ENCODE measurements at regions not wholly inside any gene's neighbourhood (a gene's known extent, or its start where the extent isn't known, plus 50 kb on each side); places are given as distances from the start of the nearest gene placed in this dataset.

GRCh38 chr6:14380086-14380820 is 262.7 kb downstream of the CD83 start:
- no peak overlapping the region for H3K27ac Mint-ChIP-seq (ENCODE audit: unreplicated experiment)
- H3K27ac ChIP-seq (ENCODE audit: low read depth, low read length) = no peak overlapping the region
- peaks cover 10% of the 10 kb centered on the region for H3K27me3 ChIP-seq (ENCODE audit: insufficient read depth, low read length)
- H3K4me3 ChIP-seq (ENCODE audit: insufficient read depth, low read depth, low read length) = no peak overlapping the region
- no peaks in the 10 kb centered on the region for H4K20me1 ChIP-seq (ENCODE audit: insufficient read depth, low read length)
- no peak overlapping the region for H3K4me3 Mint-ChIP-seq (ENCODE audit: unreplicated experiment)
- peaks cover 21% of the 10 kb centered on the region for H3K27me3 Mint-ChIP-seq (ENCODE audit: low read depth, unreplicated experiment)
- peaks cover 5% of the 10 kb centered on the region for H3K9me3 Mint-ChIP-seq (ENCODE audit: unreplicated experiment)
- no peaks in the 10 kb centered on the region for H3K79me2 ChIP-seq (ENCODE audit: insufficient read depth, low read length)
- no peak overlapping the region for H3K9ac ChIP-seq (ENCODE audit: low read length)
- H3K4me2 ChIP-seq (ENCODE audit: low read length) = peak overlapping the region; percentile 49
- DNase-seq (ENCODE audit: low read depth) (no peak), FAIRE-seq (no peak)
- TF ChIP-seq EZH2 (IDR thresholded peaks at IDR 0.05; ENCODE audit: insufficient read depth, low read length) (no peak), CTCF (IDR thresholded peaks at IDR 0.05; ENCODE audit: insufficient read depth, low read depth, low read length) (no peak)
- H3K4me1 Mint-ChIP-seq (ENCODE audit: low read depth, unreplicated experiment) = peaks cover 4% of the 10 kb centered on the region
- H3K4me1 ChIP-seq (ENCODE audit: insufficient read depth, low read length) = peaks cover 6% of the 10 kb centered on the region
- H2AFZ ChIP-seq (ENCODE audit: low read depth, low read length) = peak overlapping the region; percentile 37
- no peaks in the 10 kb centered on the region for H3K36me3 ChIP-seq (ENCODE audit: insufficient read depth, low read length)
- H3K36me3 Mint-ChIP-seq (ENCODE audit: low read depth, unreplicated experiment) = no peaks in the 10 kb centered on the region
- H3K9me3 ChIP-seq (ENCODE audit: insufficient read depth, low read depth, low read length) = no peaks in the 10 kb centered on the region

GRCh38 chr6:14380901-14381828 is 263.6 kb downstream of the CD83 start:
- H3K27me3 Mint-ChIP-seq (ENCODE audit: low read depth, unreplicated experiment) = peaks cover 21% of the 10 kb centered on the region
- Histone ChIP-seq H4K20me1 (ENCODE audit: insufficient read depth, low read length) (no peaks in the 10 kb centered on the region), H3K4me3 (ENCODE audit: insufficient read depth, low read depth, low read length) (no peak overlapping the region), H3K27ac (ENCODE audit: low read depth, low read length) (no peak overlapping the region), H3K36me3 (ENCODE audit: insufficient read depth, low read length) (no peaks in the 10 kb centered on the region), H3K79me2 (ENCODE audit: insufficient read depth, low read length) (no peaks in the 10 kb centered on the region), H3K27me3 (ENCODE audit: insufficient read depth, low read length) (peaks cover 10% of the 10 kb centered on the region), H3K4me2 (ENCODE audit: low read length) (peak overlapping the region; percentile 49), H3K4me1 (ENCODE audit: insufficient read depth, low read length) (peaks cover 6% of the 10 kb centered on the region), H3K9ac (ENCODE audit: low read length) (no peak overlapping the region), H2AFZ (ENCODE audit: low read depth, low read length) (no peak overlapping the region), H3K9me3 (ENCODE audit: insufficient read depth, low read depth, low read length) (no peaks in the 10 kb centered on the region)
- no peak overlapping the region for H3K27ac Mint-ChIP-seq (ENCODE audit: unreplicated experiment)
- peaks cover 4% of the 10 kb centered on the region for H3K4me1 Mint-ChIP-seq (ENCODE audit: low read depth, unreplicated experiment)
- no peak for DNase-seq (ENCODE audit: low read depth)
- FAIRE-seq = no peak
- H3K36me3 Mint-ChIP-seq (ENCODE audit: low read depth, unreplicated experiment) = no peaks in the 10 kb centered on the region
- H3K9me3 Mint-ChIP-seq (ENCODE audit: unreplicated experiment) = peaks cover 5% of the 10 kb centered on the region
- no peak for TF ChIP-seq EZH2 (IDR thresholded peaks at IDR 0.05; ENCODE audit: insufficient read depth, low read length)
- TF ChIP-seq CTCF (IDR thresholded peaks at IDR 0.05; ENCODE audit: insufficient read depth, low read depth, low read length) = no peak
- H3K4me3 Mint-ChIP-seq (ENCODE audit: unreplicated experiment) = no peak overlapping the region
